PC-3 (cell line): ENCODE measurements at regions not wholly inside any gene's neighbourhood (a gene's known extent, or its start where the extent isn't known, plus 50 kb on each side); places are given as distances from the start of the nearest gene placed in this dataset.

ENCODE experiments used
- ATAC-seq: fragments of 200-7000 bp; cut with Tn5 transposase; 2 replicates; pipeline ENCODE4 v1.9.1; 2020; ENCODE audit warnings: mild to moderate bottlenecking, moderate library complexity
- BruUV-seq: library from RNA; stranded (reverse); fragments of 400-500 nt; replicated peaks from 2 replicates; lab custom pipeline; 2021; lab: Mats Ljungman, UMichigan
- CTCF ChIA-PET: fragments of 300-600 bp; sonication (Branson Sonifier 250); formaldehyde crosslinking; loops from one replicate; lab custom pipeline; 2022; ENCODE audit warnings: antibody characterized with exemption; lab: Charles Lee
- POLR2A ChIA-PET: fragments of 300-600 bp; sonication (Branson Sonifier 250); formaldehyde crosslinking; loops from one replicate; lab custom pipeline; 2022; ENCODE audit warnings: antibody characterized with exemption; ENCODE audit not compliant: unreplicated experiment; lab: Charles Lee
- DNase-seq: peaks from one replicate; pipeline ENCODE4 v3.0.0-alpha.2; 2015
- H2AFZ ChIP-seq: fragments of 300-600 bp; sonication (generic); 2 replicates; pipeline ENCODE4 v1.6.0; 2016; ENCODE audit warnings: antibody characterized with exemption, low read length
- H3F3A ChIP-seq: fragments of 300-600 bp; sonication (generic); one replicate; pipeline ENCODE4 v1.6.0; 2017; ENCODE audit warnings: antibody characterized with exemption, low read length, control low read depth, mild to moderate bottlenecking; ENCODE audit not compliant: unreplicated experiment
- H3K27ac ChIP-seq: fragments of 300-600 bp; sonication (generic); 2 replicates; pipeline ENCODE4 v1.5.1; 2016; ENCODE audit warnings: mild to moderate bottlenecking, low read length
- H3K27me3 ChIP-seq: fragments of 300-600 bp; sonication (generic); 2 replicates; pipeline ENCODE4 v1.6.1; 2016; ENCODE audit warnings: low read length, mixed read lengths
- H3K36me3 ChIP-seq: fragments of 300-600 bp; sonication (generic); 2 replicates; pipeline ENCODE4 v1.6.1; 2016; ENCODE audit warnings: low read depth, mixed run types, low read length, mixed read lengths
- H3K4me1 ChIP-seq: fragments of 300-600 bp; sonication (generic); 2 replicates; pipeline ENCODE4 v1.5.1; 2016; ENCODE audit warnings: low read length; ENCODE audit not compliant: insufficient read depth
- H3K4me2 ChIP-seq: fragments of 300-600 bp; sonication (generic); 2 replicates; pipeline ENCODE4 v1.6.0; 2016; ENCODE audit warnings: low read length
- H3K4me3 ChIP-seq: fragments of 300-600 bp; sonication (generic); 2 replicates; pipeline ENCODE4 v1.5.1; 2016; ENCODE audit warnings: mild to moderate bottlenecking, low read length, mixed read lengths
- H3K79me2 ChIP-seq: fragments of 300-600 bp; sonication (generic); 2 replicates; pipeline ENCODE4 v1.6.1; 2017; ENCODE audit warnings: low read length, mixed read lengths
- H3K9ac ChIP-seq: fragments of 300-600 bp; sonication (generic); 2 replicates; pipeline ENCODE4 v1.6.0; 2016; ENCODE audit warnings: mild to moderate bottlenecking, low read length
- H3K9me2 ChIP-seq: fragments of 300-600 bp; sonication (generic); replicated peaks from 2 replicates; pipeline ENCODE4 v1.6.1; 2016; ENCODE audit warnings: mixed run types, low read length, mixed read lengths
- H3K9me3 ChIP-seq: fragments of 300-600 bp; sonication (generic); 2 replicates; pipeline ENCODE4 v1.6.1; 2016; ENCODE audit warnings: low read length, mixed read lengths
- H4K20me1 ChIP-seq: fragments of 300-600 bp; sonication (generic); 2 replicates; pipeline ENCODE4 v1.6.1; 2016; ENCODE audit warnings: low read length, mixed read lengths
- EZH2 ChIP-seq: fragments of 300-600 bp; sonication (generic); IDR thresholded peaks from one replicate; pipeline ENCODE4 v1.6.1; 2017; ENCODE audit warnings: antibody characterized with exemption, mild to moderate bottlenecking, low read length; ENCODE audit not compliant: unreplicated experiment
- EZH2phosphoT487 ChIP-seq: fragments of 300-600 bp; sonication (generic); IDR thresholded peaks from 2 replicates; pipeline ENCODE4 v1.6.1; 2018; ENCODE audit warnings: mild to moderate bottlenecking, antibody characterized with exemption, low read length, borderline replicate concordance
- intact Hi-C: fragments of 100-400 bp; cut with micrococcal nuclease; formaldehyde crosslinking; loops from 2 replicates; pipeline ENCODE4 v1.9.0; 2023
- TF ChIP-seq, protein P1 (sequence below): fragments of 300-600 bp; sonication (generic); conservative IDR thresholded peaks from 2 replicates; pipeline ENCODE4 v1.5.1; 2017; ENCODE audit warnings: antibody characterized with exemption, low read depth, mild to moderate bottlenecking, low read length

DNA sequence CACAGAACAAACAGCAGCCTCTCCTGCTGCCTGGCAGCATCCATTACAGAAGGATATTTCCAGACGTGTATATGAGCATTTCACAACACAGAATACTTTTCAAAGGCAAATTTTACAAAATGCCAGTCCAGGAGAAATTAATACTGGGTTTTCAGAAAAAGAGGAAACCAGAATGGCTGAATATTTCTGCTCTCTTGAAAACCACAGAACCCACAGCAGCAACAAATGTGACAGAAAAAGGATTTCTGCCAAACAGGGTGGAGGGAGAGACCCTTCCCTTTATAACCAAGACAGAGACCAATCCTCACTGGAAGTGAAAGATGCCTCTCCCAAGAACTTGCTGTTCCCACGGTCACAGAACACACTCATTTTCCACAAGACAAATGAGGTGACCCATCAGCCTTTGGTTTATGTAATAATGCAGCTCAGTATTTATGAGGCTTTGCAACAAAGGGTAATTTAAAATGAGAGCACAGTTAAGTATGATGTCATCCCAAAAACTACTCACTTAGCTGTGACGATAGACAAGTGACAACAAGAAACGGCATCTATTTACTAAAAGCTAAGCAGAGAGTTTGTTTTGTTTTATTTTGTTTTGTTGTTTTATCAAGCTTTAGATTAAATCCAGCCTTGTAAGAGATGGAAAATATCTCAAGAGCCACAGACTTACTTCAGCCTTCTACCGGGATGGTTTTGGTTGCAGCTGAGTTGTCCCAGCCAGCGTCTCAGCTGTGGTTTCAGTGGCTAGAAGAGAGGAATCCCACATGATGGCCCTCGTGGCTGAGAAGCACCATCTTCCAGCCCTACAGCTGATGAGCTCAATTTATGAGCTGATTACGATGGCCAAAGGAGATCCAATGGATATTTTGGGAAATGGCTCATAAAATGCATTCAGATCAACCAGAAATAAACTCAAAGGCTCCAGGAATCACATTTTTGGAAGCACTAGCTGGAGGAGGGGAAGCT, 249.3 kb upstream of the AGAP1 start:
- H3K79me2 ChIP-seq = no peaks in the 10 kb centered on the region
- H3K27ac ChIP-seq = no peak overlapping the region
- ChIA-PET POLR2A (no interaction called here), CTCF (interaction anchor here (0.6 kb wide), 1 partner anchor 160 kb away, joined by 5 read pairs; no protein-coding TSS in a partner anchor)
- H3K36me3 ChIP-seq = no peaks in the 10 kb centered on the region
- no peak overlapping the region for H2AFZ ChIP-seq
- no peaks in the 10 kb centered on the region for H3K4me1 ChIP-seq
- DNase-seq (no peak), ATAC-seq (no peak)
- TF ChIP-seq EZH2phosphoT487 (no peak), EZH2 (no peak)
- TF ChIP-seq, protein P1, sequence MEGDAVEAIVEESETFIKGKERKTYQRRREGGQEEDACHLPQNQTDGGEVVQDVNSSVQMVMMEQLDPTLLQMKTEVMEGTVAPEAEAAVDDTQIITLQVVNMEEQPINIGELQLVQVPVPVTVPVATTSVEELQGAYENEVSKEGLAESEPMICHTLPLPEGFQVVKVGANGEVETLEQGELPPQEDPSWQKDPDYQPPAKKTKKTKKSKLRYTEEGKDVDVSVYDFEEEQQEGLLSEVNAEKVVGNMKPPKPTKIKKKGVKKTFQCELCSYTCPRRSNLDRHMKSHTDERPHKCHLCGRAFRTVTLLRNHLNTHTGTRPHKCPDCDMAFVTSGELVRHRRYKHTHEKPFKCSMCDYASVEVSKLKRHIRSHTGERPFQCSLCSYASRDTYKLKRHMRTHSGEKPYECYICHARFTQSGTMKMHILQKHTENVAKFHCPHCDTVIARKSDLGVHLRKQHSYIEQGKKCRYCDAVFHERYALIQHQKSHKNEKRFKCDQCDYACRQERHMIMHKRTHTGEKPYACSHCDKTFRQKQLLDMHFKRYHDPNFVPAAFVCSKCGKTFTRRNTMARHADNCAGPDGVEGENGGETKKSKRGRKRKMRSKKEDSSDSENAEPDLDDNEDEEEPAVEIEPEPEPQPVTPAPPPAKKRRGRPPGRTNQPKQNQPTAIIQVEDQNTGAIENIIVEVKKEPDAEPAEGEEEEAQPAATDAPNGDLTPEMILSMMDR = no peak
- intact Hi-C loops = no loop called here
- no peaks in the 10 kb centered on the region for H3K9me2 ChIP-seq
- H4K20me1 ChIP-seq = no peaks in the 10 kb centered on the region
- no peak overlapping the region for H3K4me2 ChIP-seq
- BruUV-seq = no TSS peak
- no peaks in the 10 kb centered on the region for H3K9me3 ChIP-seq
- no peak overlapping the region for H3K4me3 ChIP-seq
- H3F3A ChIP-seq = no peaks in the 10 kb centered on the region
- H3K9ac ChIP-seq = no peak overlapping the region
- H3K27me3 ChIP-seq = no peaks in the 10 kb centered on the region

DNA sequence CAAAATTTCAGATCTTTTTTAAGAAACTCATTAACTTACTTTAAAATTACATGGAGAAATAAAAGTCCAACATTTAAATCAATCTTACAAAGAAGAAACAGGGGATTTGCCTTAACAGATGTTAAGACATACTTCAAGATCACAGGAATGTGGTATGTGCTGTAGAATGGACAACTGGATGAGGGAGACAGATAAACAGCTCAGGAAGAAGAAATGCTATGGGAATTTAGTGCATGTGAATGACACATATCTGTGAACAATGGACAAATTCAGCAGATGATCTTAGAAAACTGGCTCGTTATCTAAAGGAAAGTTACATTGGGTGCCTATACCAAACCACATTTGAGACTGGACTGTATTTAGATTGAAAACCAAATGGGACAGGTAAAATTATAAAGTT, 246.8 kb upstream of the AGAP1 start:
- Histone ChIP-seq H4K20me1 (no peaks in the 10 kb centered on the region), H3K9me3 (no peaks in the 10 kb centered on the region), H3K27ac (no peak overlapping the region), H3K27me3 (no peaks in the 10 kb centered on the region), H3F3A (no peaks in the 10 kb centered on the region), H3K36me3 (no peaks in the 10 kb centered on the region), H3K79me2 (no peaks in the 10 kb centered on the region), H3K9me2 (no peaks in the 10 kb centered on the region), H3K9ac (no peak overlapping the region), H3K4me1 (no peaks in the 10 kb centered on the region), H3K4me2 (no peak overlapping the region), H3K4me3 (no peak overlapping the region), H2AFZ (no peak overlapping the region)
- intact Hi-C loops = no loop called here
- no TSS peak for BruUV-seq
- TF ChIP-seq, protein P1 = no peak
- TF ChIP-seq EZH2phosphoT487 (no peak), EZH2 (no peak)
- no peak for ATAC-seq
- ChIA-PET CTCF (no interaction called here), POLR2A (no interaction called here)
- DNase-seq = no peak

DNA sequence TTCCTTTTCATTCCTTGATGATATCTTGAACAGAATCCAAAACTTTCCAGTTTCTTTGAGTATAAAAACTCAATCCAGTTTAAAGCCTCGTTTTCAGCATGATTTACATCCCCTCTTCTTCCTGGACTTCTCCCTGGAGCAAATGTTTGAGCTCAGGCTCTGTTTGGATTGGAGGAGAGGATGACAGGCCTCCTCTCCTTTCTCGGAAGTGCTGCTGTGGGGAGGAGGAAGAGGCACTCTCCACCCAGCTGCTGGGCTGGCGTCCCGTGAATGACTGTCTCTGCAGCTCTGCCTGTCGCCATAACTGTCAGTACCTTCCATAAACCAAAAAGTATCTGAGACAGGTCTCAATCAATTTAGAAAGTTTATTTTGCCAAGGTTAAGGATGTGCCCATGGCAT, 238.2 kb upstream of the AGAP1 start:
- Histone ChIP-seq H3K27me3 (no peaks in the 10 kb centered on the region), H3K27ac (no peak overlapping the region), H3K4me2 (no peak overlapping the region), H3K36me3 (no peaks in the 10 kb centered on the region), H2AFZ (no peak overlapping the region), H3F3A (no peaks in the 10 kb centered on the region), H3K79me2 (no peaks in the 10 kb centered on the region), H3K9me3 (no peaks in the 10 kb centered on the region), H3K4me3 (no peak overlapping the region), H4K20me1 (no peaks in the 10 kb centered on the region), H3K4me1 (no peaks in the 10 kb centered on the region), H3K9me2 (no peaks in the 10 kb centered on the region), H3K9ac (no peak overlapping the region)
- TF ChIP-seq, protein P1 = no peak
- TF ChIP-seq EZH2phosphoT487 (no peak), EZH2 (no peak)
- POLR2A ChIA-PET = no interaction called here
- ATAC-seq = no peak
- intact Hi-C loops = no loop called here
- DNase-seq = no peak
- no TSS peak for BruUV-seq
- CTCF ChIA-PET = no interaction called here
